ENCODE measurements at regions not wholly inside any gene's neighbourhood (a gene's known extent, or its start where the extent isn't known, plus 50 kb on each side); places are given as distances from the start of the nearest gene placed in this dataset.

DNA sequence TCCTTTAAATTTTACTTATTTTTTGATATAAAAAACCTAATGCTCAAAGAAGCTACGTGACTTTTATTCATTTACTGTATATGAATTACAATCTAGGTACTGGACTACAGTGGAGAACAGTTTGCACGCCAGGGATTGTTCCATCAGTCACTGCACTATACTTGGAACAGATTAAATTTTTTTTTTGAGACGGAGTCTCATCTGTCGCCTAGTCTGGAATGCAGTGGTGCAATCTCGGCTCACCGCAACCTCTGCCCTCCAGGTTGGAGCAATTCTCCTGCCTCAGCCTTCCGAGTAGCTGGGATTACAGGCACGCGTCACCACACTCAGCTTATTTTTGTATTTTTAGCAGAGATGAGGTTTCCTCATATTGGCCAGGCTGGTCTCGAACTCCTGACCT is 330.0 kb upstream of the SLC14A2 start:
- DNase-seq: no peak
- Histone ChIP-seq H3K4me3 (ENCODE audit: low read depth, low read length) (no peak overlapping the region), H3K36me3 (no peaks in the 10 kb centered on the region), H3K4me1 (no peaks in the 10 kb centered on the region), H3K9me3 (no peaks in the 10 kb centered on the region), H3K27me3 (no peaks in the 10 kb centered on the region)
- no peak for TF ChIP-seq CTCF (IDR thresholded peaks at IDR 0.05; ENCODE audit: low read depth, low read length)

DNA sequence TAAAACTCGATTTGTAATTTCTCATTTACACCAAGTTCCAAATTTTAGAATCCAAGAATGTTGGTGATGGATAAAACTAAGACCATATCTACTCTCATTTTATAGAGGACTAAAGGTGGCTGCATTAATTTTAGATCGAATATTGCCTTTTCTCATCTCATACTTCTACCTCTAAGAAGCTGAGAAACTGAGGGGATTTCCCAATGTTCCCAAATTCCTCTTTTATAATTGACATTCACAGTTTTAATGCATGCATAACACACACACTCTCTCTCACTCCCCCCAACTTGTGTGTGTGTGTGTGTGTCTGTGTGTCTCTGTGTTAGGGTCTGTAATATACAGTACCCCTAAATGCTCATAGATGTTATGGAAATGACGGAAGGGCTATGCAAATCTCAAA is 328.8 kb upstream of the SLC14A2 start:
- Histone ChIP-seq H3K27me3 (no peaks in the 10 kb centered on the region), H3K4me3 (ENCODE audit: low read depth, low read length) (no peak overlapping the region), H3K4me1 (no peaks in the 10 kb centered on the region), H3K36me3 (no peaks in the 10 kb centered on the region), H3K9me3 (no peaks in the 10 kb centered on the region)
- TF ChIP-seq CTCF (IDR thresholded peaks at IDR 0.05; ENCODE audit: low read depth, low read length): no peak
- no peak for DNase-seq

DNA sequence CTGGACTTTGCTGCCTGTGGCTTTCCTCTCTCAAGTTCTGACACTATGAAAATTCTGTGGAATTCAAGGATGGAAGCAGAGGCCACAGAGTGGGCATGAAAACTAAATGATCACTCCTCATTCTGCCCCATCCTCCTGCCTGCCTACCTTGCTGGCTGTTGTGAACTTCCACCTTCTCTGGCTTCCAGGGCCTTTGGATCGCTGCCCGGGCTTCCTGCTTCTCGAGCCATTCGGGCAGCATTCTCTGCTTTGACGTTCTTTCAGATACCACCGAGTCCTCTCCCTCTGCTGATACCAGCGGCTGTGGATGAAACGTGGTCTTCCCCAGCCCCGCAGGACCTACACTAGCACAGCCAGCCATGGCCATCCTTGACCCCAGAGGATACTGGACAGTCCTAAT is 327.7 kb upstream of the SLC14A2 start:
- no peaks in the 10 kb centered on the region for H3K9me3 ChIP-seq
- no peak overlapping the region for H3K4me3 ChIP-seq (ENCODE audit: low read depth, low read length)
- H3K36me3 ChIP-seq: no peaks in the 10 kb centered on the region
- H3K4me1 ChIP-seq: no peaks in the 10 kb centered on the region
- DNase-seq: no peak
- no peaks in the 10 kb centered on the region for H3K27me3 ChIP-seq
- TF ChIP-seq CTCF (IDR thresholded peaks at IDR 0.05; ENCODE audit: low read depth, low read length): no peak

DNA sequence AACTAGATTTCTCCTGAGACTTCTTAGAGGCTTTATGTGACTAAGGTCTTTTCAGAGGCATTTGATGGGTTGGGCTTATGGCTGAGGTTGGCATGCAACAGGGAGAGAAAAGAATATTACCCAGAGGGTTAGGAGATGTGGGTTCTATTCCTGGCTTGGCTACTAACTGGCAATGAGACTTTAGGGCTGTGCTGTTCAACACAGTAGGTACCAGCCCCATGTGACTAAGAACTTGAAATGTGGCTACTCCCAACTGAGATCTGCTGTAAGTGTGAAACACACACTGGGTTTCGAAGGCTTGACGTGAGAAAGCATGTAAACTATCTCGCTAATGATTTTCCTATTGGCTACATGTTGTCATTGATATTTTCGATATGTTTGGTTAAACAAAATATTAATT is 324.9 kb upstream of the SLC14A2 start:
- no peaks in the 10 kb centered on the region for H3K4me1 ChIP-seq

DNA sequence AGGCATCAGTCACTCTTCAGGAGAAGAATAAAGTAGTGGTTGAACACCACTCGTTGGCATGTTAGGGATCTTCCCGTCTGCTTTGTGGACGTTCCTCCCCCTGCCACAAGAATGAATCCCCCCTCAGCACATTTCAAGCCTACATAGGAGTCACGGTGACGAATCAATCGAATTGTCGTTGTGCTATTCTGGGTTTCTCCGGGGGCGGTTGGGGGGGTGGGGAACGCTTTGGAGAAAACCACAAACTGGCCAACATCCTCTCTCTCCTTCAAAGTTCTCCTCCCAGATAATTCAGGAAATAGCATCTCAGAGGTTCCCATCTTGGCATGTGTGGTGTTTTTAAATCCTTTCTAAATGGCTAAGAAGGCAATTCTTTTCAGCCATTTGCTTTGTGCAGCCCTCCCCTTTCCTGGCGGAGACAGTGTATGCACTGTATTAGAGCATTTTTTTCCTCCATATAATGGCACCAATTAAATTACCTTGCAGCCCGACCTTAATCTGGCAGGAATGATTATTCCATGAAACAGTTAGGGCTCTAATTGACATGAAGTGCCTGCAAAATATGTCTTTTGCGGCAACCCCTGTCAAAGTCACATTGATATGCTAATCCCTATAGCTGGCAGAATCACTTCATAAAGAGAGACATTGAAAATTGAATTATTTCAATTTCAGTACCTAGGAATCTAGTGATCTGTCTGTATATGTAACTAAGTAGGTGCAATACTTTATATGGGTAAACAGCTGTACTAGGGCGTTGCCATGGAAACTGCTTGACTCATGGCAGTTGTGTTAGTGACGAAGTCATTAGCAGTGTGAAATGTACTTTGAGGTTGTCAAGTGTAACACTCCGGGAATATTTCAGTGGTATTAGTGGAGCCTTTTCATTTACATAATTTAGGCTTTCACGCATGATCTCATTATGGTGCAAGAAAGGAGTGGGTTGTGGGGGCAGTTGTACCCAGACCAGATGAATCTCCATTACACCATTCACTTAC is 323.4 kb upstream of the SLC14A2 start:
- Histone ChIP-seq H3K4me1 (no peaks in the 10 kb centered on the region), H3K9me3 (no peaks in the 10 kb centered on the region), H3K4me3 (ENCODE audit: low read depth, low read length) (no peak overlapping the region), H3K36me3 (no peaks in the 10 kb centered on the region), H3K27me3 (no peaks in the 10 kb centered on the region)
- no peak for DNase-seq
- no peak for TF ChIP-seq CTCF (IDR thresholded peaks at IDR 0.05; ENCODE audit: low read depth, low read length)

More for the DNA sequence above, 324.9 kb upstream of the SLC14A2 start:
- TF ChIP-seq CTCF (IDR thresholded peaks at IDR 0.05; ENCODE audit: low read depth, low read length): no peak
- Histone ChIP-seq H3K4me3 (ENCODE audit: low read depth, low read length) (no peak overlapping the region), H3K9me3 (no peaks in the 10 kb centered on the region), H3K36me3 (no peaks in the 10 kb centered on the region), H3K27me3 (no peaks in the 10 kb centered on the region)
- no peak for DNase-seq

GRCh38 chr18:45295388-45295787 is 319.9 kb upstream of the SLC14A2 start:
- no peak for DNase-seq
- H3K27me3 ChIP-seq: no peaks in the 10 kb centered on the region
- H3K4me3 ChIP-seq (ENCODE audit: low read depth, low read length): no peak overlapping the region
- H3K9me3 ChIP-seq: no peaks in the 10 kb centered on the region
- no peaks in the 10 kb centered on the region for H3K36me3 ChIP-seq
- no peaks in the 10 kb centered on the region for H3K4me1 ChIP-seq
- no peak for TF ChIP-seq CTCF (IDR thresholded peaks at IDR 0.05; ENCODE audit: low read depth, low read length)

Data from BE2C (cell line).